ENCODE measurements at regions not wholly inside any gene's neighbourhood (a gene's known extent, or its start where the extent isn't known, plus 50 kb on each side); places are given as distances from the start of the nearest gene placed in this dataset.

DNA sequence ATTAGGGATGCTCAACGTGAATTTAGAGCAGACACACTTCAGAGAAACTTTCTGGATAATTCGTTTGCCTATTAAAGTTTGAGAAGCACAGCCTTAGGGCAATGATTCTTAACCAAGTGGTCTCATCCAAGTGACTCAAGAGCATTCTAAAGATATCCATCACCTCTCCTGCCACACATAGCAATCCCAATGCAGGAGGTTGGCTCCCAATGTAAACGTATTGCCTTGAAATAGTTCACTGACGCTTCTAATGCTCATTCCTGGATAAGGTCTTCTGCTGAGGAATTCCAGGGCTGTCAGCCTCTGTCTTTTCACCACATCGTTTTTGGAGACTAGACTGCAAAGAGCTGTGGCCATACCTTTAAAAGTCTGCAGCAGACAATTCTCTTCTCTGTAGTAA lies 279.8 kb upstream of the DACH1 start:
- no peak for TF ChIP-seq CTCF (IDR thresholded peaks at IDR 0.05; ENCODE audit: low read length)
- no peak for TF ChIP-seq EZH2 (optimal IDR thresholded peaks at IDR 0.05; ENCODE audit: low read depth, low read length)
